ENCODE measurements at regions not wholly inside any gene's neighbourhood (a gene's known extent, or its start where the extent isn't known, plus 50 kb on each side); places are given as distances from the start of the nearest gene placed in this dataset.

DNA sequence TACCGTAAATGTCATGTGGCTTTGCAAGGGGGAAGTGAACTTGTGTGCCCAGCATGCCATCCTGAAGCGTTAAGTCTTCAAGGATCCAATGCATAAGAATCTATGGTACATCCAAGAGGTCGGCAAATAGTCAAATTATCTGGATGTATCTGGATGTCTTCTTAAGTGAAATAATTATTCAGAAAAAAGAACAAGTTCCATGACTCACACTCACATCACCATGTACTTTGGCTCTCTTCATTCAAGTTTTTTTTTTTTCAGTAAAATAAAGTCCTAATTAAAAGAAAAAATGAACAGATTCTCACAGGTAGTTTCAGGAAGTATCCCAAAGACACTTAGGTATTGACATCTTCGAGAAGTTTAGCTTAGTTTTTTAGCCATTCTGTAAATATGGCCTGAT lies 62.7 kb upstream of the MEGF10 start:
- Histone ChIP-seq H3K27ac (no peak overlapping the region), H3K36me3 (ENCODE audit: low read depth) (no peaks in the 10 kb centered on the region), H3K4me1 (ENCODE audit: insufficient read depth) (0 out of 2 replicates have a peak, but pooled peaks cover 3% of the 10 kb centered on the region), H2AFZ (no peak overlapping the region), H4K20me1 (ENCODE audit: insufficient read depth) (no peaks in the 10 kb centered on the region), H3K9me3 (ENCODE audit: low read depth) (no peaks in the 10 kb centered on the region), H3F3A (ENCODE audit: insufficient read depth) (peaks cover 3% of the 10 kb centered on the region; the same call in 1 of the 2 replicates), H3K9ac (no peak overlapping the region), H3K79me2 (ENCODE audit: insufficient read depth) (no peaks in the 10 kb centered on the region), H3K4me2 (ENCODE audit: unreplicated experiment) (no peak overlapping the region), H3K27me3 (replicated peaks; ENCODE audit: insufficient read depth) (peaks cover 21% of the 10 kb centered on the region), H3K4me3 (no peak overlapping the region), H3K9me2 (ENCODE audit: insufficient read depth) (no peaks in the 10 kb centered on the region)
- 77 to 86% methylated on average over 4 of the region's 4 CpGs for WGBS, 2 experiments (ENCODE audit: low coverage in 1 of 2, low lambda C conversion rate in 2 of 2, missing lambda C conversion rate in 2 of 2)
- in situ Hi-C loops (cut with MboI) = no loop called here
- TF ChIP-seq EZH2 (IDR thresholded peaks at IDR 0.05; ENCODE audit: insufficient read depth, poor library complexity, severe bottlenecking) (no peak), EZH2phosphoT487 (IDR thresholded peaks at IDR 0.05; ENCODE audit: insufficient read depth, low read depth) (no peak)
- DNase-seq = peak; percentile 34

- Histone ChIP-seq H3K4me2 (ENCODE audit: unreplicated experiment) (peak overlapping the region; percentile 83), H3K79me2 (ENCODE audit: insufficient read depth) (no peaks in the 10 kb centered on the region), H3K9me3 (ENCODE audit: low read depth) (no peaks in the 10 kb centered on the region), H3K27ac (no peak overlapping the region), H3K9me2 (ENCODE audit: insufficient read depth) (no peaks in the 10 kb centered on the region), H3F3A (ENCODE audit: insufficient read depth) (peaks cover 3% of the 10 kb centered on the region; the same call in 1 of the 2 replicates), H3K9ac (no peak overlapping the region), H2AFZ (peak overlapping the region; percentile 78), H3K4me3 (peak overlapping the region; percentile 71), H3K4me1 (ENCODE audit: insufficient read depth) (0 out of 2 replicates have a peak, but pooled peaks cover 3% of the 10 kb centered on the region), H3K27me3 (replicated peaks; ENCODE audit: insufficient read depth) (peaks cover 21% of the 10 kb centered on the region), H3K36me3 (ENCODE audit: low read depth) (no peaks in the 10 kb centered on the region), H4K20me1 (ENCODE audit: insufficient read depth) (no peaks in the 10 kb centered on the region)
- 35 to 37% methylated on average over 18 of the region's 18 CpGs for WGBS, 2 experiments (ENCODE audit: low coverage in 1 of 2, low lambda C conversion rate in 2 of 2, missing lambda C conversion rate in 2 of 2)
- in situ Hi-C loops (cut with MboI) = no loop called here
- peak; percentile 20 for DNase-seq
- TF ChIP-seq EZH2 (IDR thresholded peaks at IDR 0.05; ENCODE audit: insufficient read depth, poor library complexity, severe bottlenecking) (no peak), EZH2phosphoT487 (IDR thresholded peaks at IDR 0.05; ENCODE audit: insufficient read depth, low read depth) (no peak)
Observed at GRCh38 chr5:127228540-127229184, 61.9 kb upstream of the MEGF10 start.

DNA sequence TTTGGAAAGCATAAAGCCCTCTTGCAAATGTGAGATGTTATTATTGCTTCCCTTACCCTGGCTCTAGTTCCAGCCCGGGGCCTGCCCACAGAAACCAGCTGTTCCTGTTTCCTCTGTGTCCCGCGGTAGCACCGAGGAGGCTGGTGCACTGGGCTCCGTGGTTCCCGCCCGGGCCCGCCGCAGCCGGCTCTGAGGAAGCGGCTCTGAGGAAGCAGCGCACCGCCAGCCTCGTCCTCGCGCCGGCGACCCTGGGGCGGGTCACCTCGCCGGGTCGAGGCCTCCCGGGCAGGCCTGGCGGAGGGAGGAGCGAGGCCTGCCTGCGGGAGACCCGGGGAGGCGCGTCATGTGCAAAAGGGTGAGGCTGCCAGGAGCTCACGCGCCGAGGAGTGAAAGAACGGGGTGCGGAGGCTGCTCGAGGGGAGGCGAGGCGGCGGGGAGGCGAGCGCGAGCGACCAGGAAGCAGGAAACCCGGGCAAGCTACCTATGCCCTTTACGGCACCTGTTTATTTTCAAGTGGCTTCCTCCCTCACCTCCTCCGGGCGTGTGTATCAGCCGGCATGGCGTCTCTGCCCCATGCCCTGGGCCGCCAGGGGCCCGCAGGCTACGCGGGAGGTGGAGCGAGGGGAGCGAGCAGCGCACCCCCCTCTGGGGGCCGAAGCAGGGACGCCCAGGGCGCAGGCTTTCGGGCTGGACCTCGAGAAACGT lies 61.3 kb upstream of the MEGF10 start:
- H3F3A ChIP-seq (ENCODE audit: insufficient read depth) = peaks cover 3% of the 10 kb centered on the region; the same call in 1 of the 2 replicates
- no peaks in the 10 kb centered on the region for H3K9me3 ChIP-seq (ENCODE audit: low read depth)
- no peak overlapping the region for H3K27ac ChIP-seq
- no peaks in the 10 kb centered on the region for H3K79me2 ChIP-seq (ENCODE audit: insufficient read depth)
- peak overlapping the region; percentile 83 for H3K4me2 ChIP-seq (ENCODE audit: unreplicated experiment)
- in situ Hi-C loops (cut with MboI) = no loop called here
- no peaks in the 10 kb centered on the region for H3K9me2 ChIP-seq (ENCODE audit: insufficient read depth)
- no peak for TF ChIP-seq EZH2 (IDR thresholded peaks at IDR 0.05; ENCODE audit: insufficient read depth, poor library complexity, severe bottlenecking)
- TF ChIP-seq EZH2phosphoT487 (IDR thresholded peaks at IDR 0.05; ENCODE audit: insufficient read depth, low read depth) = no peak
- H2AFZ ChIP-seq = peak overlapping the region; percentile 78
- no peaks in the 10 kb centered on the region for H3K36me3 ChIP-seq (ENCODE audit: low read depth)
- H3K4me3 ChIP-seq = peak overlapping the region; percentile 71
- H3K9ac ChIP-seq = no peak overlapping the region
- 1% methylated on average over 42 to 54 of the region's 61 CpGs for WGBS, 2 experiments (ENCODE audit: low coverage in 1 of 2, low lambda C conversion rate in 2 of 2, missing lambda C conversion rate in 2 of 2)
- DNase-seq = peak; percentile 43
- no peaks in the 10 kb centered on the region for H4K20me1 ChIP-seq (ENCODE audit: insufficient read depth)
- peaks cover 21% of the 10 kb centered on the region for H3K27me3 ChIP-seq (replicated peaks; ENCODE audit: insufficient read depth)
- 0 out of 2 replicates have a peak, but pooled peaks cover 3% of the 10 kb centered on the region for H3K4me1 ChIP-seq (ENCODE audit: insufficient read depth)

- Histone ChIP-seq H3F3A (ENCODE audit: insufficient read depth) (peaks cover 3% of the 10 kb centered on the region; the same call in 1 of the 2 replicates), H2AFZ (no peak overlapping the region)
- 88 to 89% methylated on average over 3 of the region's 3 CpGs for WGBS, 2 experiments (ENCODE audit: low coverage in 1 of 2, low lambda C conversion rate in 2 of 2, missing lambda C conversion rate in 2 of 2)
Observed at GRCh38 chr5:127231118-127231517, 59.5 kb upstream of the MEGF10 start.

More at GRCh38 chr5:127231118-127231517, 59.5 kb upstream of the MEGF10 start:
- no peak overlapping the region for H3K9ac ChIP-seq
- H3K27ac ChIP-seq = no peak overlapping the region
- H3K79me2 ChIP-seq (ENCODE audit: insufficient read depth) = no peaks in the 10 kb centered on the region
- H3K36me3 ChIP-seq (ENCODE audit: low read depth) = no peaks in the 10 kb centered on the region
- H3K4me2 ChIP-seq (ENCODE audit: unreplicated experiment) = no peak overlapping the region
- no peaks in the 10 kb centered on the region for H3K9me2 ChIP-seq (ENCODE audit: insufficient read depth)
- TF ChIP-seq EZH2 (IDR thresholded peaks at IDR 0.05; ENCODE audit: insufficient read depth, poor library complexity, severe bottlenecking) (no peak), EZH2phosphoT487 (IDR thresholded peaks at IDR 0.05; ENCODE audit: insufficient read depth, low read depth) (no peak)
- no peak for DNase-seq
- peaks cover 19% of the 10 kb centered on the region for H3K27me3 ChIP-seq (replicated peaks; ENCODE audit: insufficient read depth)
- in situ Hi-C loops (cut with MboI) = no loop called here
- 0 out of 2 replicates have a peak, but pooled peaks cover 3% of the 10 kb centered on the region for H3K4me1 ChIP-seq (ENCODE audit: insufficient read depth)
- no peaks in the 10 kb centered on the region for H3K9me3 ChIP-seq (ENCODE audit: low read depth)
- H4K20me1 ChIP-seq (ENCODE audit: insufficient read depth) = no peaks in the 10 kb centered on the region
- no peak overlapping the region for H3K4me3 ChIP-seq
